ENCODE measurements at regions not wholly inside any gene's neighbourhood (a gene's known extent, or its start where the extent isn't known, plus 50 kb on each side); places are given as distances from the start of the nearest gene placed in this dataset.

DNA sequence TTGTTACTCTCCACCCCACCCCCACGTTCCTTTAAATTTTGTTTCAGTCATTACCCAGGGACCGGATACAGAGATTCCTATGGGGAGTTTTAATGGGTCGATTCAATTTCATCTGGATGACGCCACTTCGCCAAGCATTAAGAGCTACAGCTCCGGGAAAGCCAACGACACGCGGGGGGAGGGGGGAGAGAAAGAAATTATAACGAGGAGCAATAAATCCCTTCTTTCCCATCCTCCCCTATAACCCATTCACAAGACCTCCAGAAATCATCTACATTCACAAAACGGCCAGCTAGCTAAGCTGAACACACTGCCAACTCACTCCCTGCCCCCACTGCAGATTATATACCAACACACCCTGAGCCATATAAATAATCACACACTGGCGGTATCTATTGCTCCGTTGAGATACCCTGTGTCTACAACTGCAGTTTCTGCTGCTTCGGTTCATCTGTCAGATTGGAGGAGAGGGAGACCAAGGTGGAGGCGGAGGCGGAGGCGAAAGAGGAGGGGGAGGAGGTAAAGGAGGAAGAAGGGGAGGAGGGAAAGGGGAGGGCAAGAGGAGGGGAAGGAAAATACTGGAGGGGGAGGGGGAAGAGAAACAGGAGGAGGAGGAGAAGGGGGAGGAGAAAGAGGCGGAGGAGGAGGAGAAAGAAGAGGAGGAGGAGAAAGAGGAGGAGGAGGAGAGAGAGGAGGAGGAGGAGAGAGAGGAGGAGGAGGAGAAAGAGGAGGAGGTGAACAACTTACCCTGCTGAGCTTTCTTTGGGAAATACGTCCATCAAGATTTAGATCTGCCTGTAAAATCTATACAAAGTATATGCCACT lies 113.9 kb upstream of the VAMP7 start (continued):
- TF ChIP-seq, protein P1, sequence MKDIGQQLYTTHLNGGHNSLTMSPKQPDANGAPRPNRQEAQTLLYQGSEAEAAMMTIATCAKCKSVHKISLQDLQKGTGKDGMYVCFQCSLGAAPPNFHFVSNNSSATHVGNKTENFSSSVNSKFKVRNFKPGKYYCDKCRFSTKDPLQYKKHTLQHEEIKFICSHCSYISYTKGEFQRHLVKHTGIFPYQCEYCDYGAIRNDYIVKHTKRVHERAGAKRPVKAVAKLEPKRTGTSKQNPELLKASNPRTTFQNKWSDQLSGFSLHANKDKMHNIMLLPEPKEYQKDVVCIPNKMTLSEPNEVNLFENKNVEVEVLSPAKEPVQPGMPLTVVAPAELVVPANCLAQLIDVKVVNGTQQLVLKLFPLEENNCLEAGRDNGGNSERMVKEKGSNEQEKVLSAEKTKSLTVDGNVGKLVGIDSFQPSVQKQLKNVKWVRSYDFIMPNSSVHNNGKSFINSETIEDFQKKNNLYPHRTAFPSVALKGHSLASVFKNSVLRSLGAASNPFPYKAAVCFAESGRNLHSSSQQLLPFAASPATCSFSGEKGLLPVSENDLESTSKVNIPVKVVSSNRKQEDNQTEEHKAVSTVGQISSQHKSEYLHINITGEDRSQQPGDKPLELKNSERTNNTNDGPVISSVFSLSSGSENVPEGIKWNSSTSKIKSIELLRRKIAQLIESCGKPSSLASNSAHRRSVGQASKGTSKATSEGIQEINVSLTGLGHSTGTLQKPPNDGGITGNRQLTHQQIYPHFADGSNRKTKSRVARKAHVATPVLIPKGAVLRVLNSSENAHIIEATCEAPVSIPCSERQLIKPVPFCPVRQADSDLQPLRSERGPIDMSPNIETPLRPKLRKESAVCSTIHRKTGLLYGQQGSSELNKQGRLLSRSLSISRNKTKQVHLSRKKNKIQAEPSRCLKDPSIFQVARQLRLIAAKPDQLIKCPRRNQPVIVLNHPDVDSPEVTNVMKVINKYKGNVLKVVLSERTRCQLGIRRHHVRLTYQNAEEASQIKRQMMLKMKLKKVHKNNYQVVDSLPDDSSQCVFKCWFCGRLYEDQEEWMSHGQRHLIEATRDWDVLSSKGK (CRISPR knock-in tag; IDR thresholded peaks at IDR 0.05), result no peak
- TF ChIP-seq PTBP1 (IDR thresholded peaks at IDR 0.05; ENCODE audit: low read depth, low read length) (no peak), NCOA1 (IDR thresholded peaks at IDR 0.05; ENCODE audit: low read depth) (peak; percentile 43; the same call in 1 of the 2 replicates), CTBP1 (IDR thresholded peaks at IDR 0.05; ENCODE audit: borderline replicate concordance) (0 out of 2 replicates have a peak, but pooled peaks have one; percentile 17), TRIM24 (IDR thresholded peaks at IDR 0.05) (peak; percentile 26 to 34; a peak in 1 of 4 replicates), ZNF77 (CRISPR knock-in tag; IDR thresholded peaks at IDR 0.05) (no peak), MTA1 (IDR thresholded peaks at IDR 0.05; ENCODE audit: borderline replicate concordance) (peak; percentile 69; the same call in 1 of the 2 replicates), KDM1A (IDR thresholded peaks at IDR 0.05) (0 out of 4 replicates have a peak, but pooled peaks of 1 of the 2 experiments have one; percentile 45), GABPB1 (CRISPR knock-in tag; IDR thresholded peaks at IDR 0.05) (no peak)
- TF ChIP-seq, protein P2, sequence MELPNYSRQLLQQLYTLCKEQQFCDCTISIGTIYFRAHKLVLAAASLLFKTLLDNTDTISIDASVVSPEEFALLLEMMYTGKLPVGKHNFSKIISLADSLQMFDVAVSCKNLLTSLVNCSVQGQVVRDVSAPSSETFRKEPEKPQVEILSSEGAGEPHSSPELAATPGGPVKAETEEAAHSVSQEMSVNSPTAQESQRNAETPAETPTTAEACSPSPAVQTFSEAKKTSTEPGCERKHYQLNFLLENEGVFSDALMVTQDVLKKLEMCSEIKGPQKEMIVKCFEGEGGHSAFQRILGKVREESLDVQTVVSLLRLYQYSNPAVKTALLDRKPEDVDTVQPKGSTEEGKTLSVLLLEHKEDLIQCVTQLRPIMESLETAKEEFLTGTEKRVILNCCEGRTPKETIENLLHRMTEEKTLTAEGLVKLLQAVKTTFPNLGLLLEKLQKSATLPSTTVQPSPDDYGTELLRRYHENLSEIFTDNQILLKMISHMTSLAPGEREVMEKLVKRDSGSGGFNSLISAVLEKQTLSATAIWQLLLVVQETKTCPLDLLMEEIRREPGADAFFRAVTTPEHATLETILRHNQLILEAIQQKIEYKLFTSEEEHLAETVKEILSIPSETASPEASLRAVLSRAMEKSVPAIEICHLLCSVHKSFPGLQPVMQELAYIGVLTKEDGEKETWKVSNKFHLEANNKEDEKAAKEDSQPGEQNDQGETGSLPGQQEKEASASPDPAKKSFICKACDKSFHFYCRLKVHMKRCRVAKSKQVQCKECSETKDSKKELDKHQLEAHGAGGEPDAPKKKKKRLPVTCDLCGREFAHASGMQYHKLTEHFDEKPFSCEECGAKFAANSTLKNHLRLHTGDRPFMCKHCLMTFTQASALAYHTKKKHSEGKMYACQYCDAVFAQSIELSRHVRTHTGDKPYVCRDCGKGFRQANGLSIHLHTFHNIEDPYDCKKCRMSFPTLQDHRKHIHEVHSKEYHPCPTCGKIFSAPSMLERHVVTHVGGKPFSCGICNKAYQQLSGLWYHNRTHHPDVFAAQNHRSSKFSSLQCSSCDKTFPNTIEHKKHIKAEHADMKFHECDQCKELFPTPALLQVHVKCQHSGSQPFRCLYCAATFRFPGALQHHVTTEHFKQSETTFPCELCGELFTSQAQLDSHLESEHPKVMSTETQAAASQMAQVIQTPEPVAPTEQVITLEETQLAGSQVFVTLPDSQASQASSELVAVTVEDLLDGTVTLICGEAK (IDR thresholded peaks at IDR 0.05), result 0 out of 2 replicates have a peak, but pooled peaks have one; percentile 14
- TF ChIP-seq, protein P2 (CRISPR knock-in tag; IDR thresholded peaks at IDR 0.05), result no peak
- TF ChIP-seq, protein P3, sequence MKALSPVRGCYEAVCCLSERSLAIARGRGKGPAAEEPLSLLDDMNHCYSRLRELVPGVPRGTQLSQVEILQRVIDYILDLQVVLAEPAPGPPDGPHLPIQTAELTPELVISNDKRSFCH (CRISPR knock-in tag; IDR thresholded peaks at IDR 0.05), result no peak
- TF ChIP-seq, protein P3 (tag; IDR thresholded peaks at IDR 0.05), result no peak
